SK-N-MC (cell line): ENCODE measurements at regions not wholly inside any gene's neighbourhood (a gene's known extent, or its start where the extent isn't known, plus 50 kb on each side); places are given as distances from the start of the nearest gene placed in this dataset.

Experiments used
- EZH2 ChIP-seq: fragments of 200-600 bp; sonication (generic); IDR thresholded peaks from one replicate; pipeline ENCODE4 v1.6.1; 2017; ENCODE audit warnings: antibody characterized with exemption
- FOXP2 ChIP-seq: optimal IDR thresholded peaks from 2 replicates; pipeline ENCODE3; 2011; ENCODE audit warnings: mild to moderate bottlenecking, moderate library complexity; ENCODE audit not compliant: insufficient read depth; ENCODE audit errors: extremely low read length, control extremely low read depth
- POLR2AphosphoS5 ChIP-seq: IDR thresholded peaks from 2 replicates; pipeline ENCODE4 v1.6.1; 2012; ENCODE audit warnings: mild to moderate bottlenecking, low read depth, low read length, borderline replicate concordance

DNA sequence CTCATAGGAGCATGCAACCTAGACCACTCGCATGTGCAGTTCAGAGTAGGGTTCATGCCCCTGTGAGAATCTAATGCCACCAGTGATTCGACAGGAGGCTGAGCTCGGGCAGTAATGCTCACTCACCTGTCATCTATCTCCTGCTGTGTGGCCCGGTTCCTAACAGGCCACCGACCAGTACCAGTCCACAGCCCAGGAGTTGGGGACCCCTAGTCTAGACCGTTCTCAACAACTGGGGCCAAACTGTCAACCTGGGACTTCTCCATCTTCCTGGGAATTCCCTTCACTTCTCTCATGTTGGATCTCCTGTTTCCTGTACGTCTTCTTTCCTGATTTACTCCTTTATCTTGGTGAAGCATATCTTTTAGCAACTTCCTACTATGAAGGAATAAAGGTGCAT lies 79.4 kb upstream of the HELT start:
- TF ChIP-seq EZH2: no peak
- TF ChIP-seq FOXP2: no peak
- no peak for TF ChIP-seq POLR2AphosphoS5
